Effector memory CD4-positive, alpha-beta T cell (primary cell): ENCODE measurements at regions not wholly inside any gene's neighbourhood (a gene's known extent, or its start where the extent isn't known, plus 50 kb on each side); places are given as distances from the start of the nearest gene placed in this dataset.

ENCODE experiments used
- DNase-seq, 3 donors: peaks; one replicate each; pipeline ENCODE4 v3.0.0-alpha.2; 2020
- H3K27ac ChIP-seq: 2 replicates; pipeline ENCODE4 v1.7.0; 2013; ENCODE audit warnings: mild to moderate bottlenecking, low read length, moderate library complexity; ENCODE audit not compliant: insufficient read depth, poor library complexity, severe bottlenecking
- H3K27me3 ChIP-seq: replicated peaks from 2 replicates; pipeline ENCODE4 v1.7.0; 2013; ENCODE audit warnings: mild to moderate bottlenecking, low read length; ENCODE audit not compliant: insufficient read depth, control insufficient read depth, poor library complexity, severe bottlenecking
- H3K36me3 ChIP-seq: 2 replicates; pipeline ENCODE4 v1.7.0; 2013; ENCODE audit warnings: mild to moderate bottlenecking, low read length, moderate library complexity; ENCODE audit not compliant: control insufficient read depth, insufficient read depth
- H3K4me1 ChIP-seq: 2 replicates; pipeline ENCODE4 v1.7.0; 2013; ENCODE audit warnings: low read length, mild to moderate bottlenecking; ENCODE audit not compliant: control insufficient read depth, insufficient read depth, poor library complexity, severe bottlenecking
- H3K4me3 ChIP-seq: 2 replicates; pipeline ENCODE4 v1.7.0; 2013; ENCODE audit warnings: low read length, low read depth, mild to moderate bottlenecking; ENCODE audit not compliant: insufficient read depth, poor library complexity, severe bottlenecking
- H3K9me3 ChIP-seq: 2 replicates; pipeline ENCODE4 v1.7.0; 2013; ENCODE audit warnings: mild to moderate bottlenecking, low read length, moderate library complexity; ENCODE audit not compliant: control insufficient read depth

DNA sequence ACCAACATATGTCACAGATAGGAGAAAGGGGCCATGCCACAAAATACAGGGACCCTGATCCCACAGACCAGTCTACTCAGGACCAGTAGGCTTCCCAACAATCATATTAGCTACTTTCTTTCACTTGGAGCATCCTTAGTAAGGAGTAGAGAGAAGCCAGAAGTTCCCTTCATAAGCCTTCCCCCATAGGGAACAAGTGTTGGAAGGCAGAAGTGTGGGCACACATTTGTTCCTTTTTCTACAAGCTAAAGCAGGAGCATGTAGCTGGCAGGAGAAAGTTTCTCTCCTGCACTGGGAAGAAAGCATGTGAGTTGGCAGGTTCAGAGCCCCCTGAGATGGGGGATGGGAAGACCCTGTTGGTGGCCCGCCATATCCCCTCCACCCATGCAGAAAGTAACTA, 165.4 kb downstream of the KCTD12 start:
- Histone ChIP-seq H3K27ac (no peak overlapping the region), H3K36me3 (no peaks in the 10 kb centered on the region), H3K4me3 (no peak overlapping the region), H3K27me3 (no peaks in the 10 kb centered on the region), H3K9me3 (no peaks in the 10 kb centered on the region), H3K4me1 (peaks cover 4% of the 10 kb centered on the region)
- DNase-seq, result no peak

- no peak overlapping the region for H3K4me3 ChIP-seq
- no peaks in the 10 kb centered on the region for H3K36me3 ChIP-seq
- peaks cover 4% of the 10 kb centered on the region for H3K4me1 ChIP-seq
- no peak overlapping the region for H3K27ac ChIP-seq
- no peaks in the 10 kb centered on the region for H3K9me3 ChIP-seq
- no peak for DNase-seq
- no peaks in the 10 kb centered on the region for H3K27me3 ChIP-seq
Observed at GRCh38 chr13:76720416-76720815, 165.8 kb downstream of the KCTD12 start.

DNA sequence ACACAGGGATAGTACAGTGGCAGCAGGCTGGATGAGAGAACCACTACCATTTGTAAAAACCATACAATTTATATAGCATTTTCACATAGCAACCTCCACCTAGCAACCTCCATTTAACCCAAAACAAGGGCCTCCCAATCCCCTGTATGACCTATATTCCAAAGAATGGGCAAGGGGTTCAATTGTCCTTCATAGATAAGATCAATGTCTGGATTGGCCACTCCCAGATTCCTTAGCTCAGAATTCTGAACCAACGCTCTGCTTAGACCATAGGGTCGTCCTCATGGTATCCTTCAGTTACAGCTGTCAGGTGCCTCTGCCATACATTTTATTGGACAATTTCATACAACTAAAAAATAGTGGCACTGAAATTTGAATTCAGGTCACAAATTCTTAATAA, 166.2 kb downstream of the KCTD12 start:
- no peak overlapping the region for H3K27ac ChIP-seq
- H3K36me3 ChIP-seq, result no peaks in the 10 kb centered on the region

GRCh38 chr13:76717092-76717491, 169.1 kb downstream of the KCTD12 start:
- Histone ChIP-seq H3K36me3 (no peaks in the 10 kb centered on the region), H3K27ac (no peak overlapping the region), H3K9me3 (no peaks in the 10 kb centered on the region), H3K27me3 (no peaks in the 10 kb centered on the region), H3K4me1 (no peaks in the 10 kb centered on the region), H3K4me3 (no peak overlapping the region)
- DNase-seq, result no peak

More for the DNA sequence above, 166.2 kb downstream of the KCTD12 start:
- no peak overlapping the region for H3K4me3 ChIP-seq
- no peaks in the 10 kb centered on the region for H3K9me3 ChIP-seq
- H3K27me3 ChIP-seq, result no peaks in the 10 kb centered on the region
- peaks cover 4% of the 10 kb centered on the region for H3K4me1 ChIP-seq
- DNase-seq, result no peak

DNA sequence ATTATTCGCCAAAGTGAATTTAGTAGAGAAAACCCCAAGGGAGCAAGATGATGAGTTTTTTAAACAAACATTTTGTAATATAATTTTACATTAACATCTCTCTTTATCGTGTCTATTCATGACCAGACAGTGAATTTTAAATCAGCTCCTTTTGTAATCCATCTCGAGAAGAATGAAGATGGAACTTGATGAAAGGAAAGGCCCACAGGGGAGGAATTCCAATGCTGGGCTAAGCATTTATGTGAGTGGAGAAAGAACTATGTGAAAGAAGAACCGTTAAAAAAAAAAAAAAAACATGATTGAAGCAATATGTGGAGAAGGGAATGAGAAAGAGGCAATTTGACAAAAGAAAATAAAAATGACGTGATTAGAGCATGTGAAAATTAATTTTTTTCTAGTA, 170.6 kb downstream of the KCTD12 start:
- DNase-seq, result no peak
- no peak overlapping the region for H3K27ac ChIP-seq
- H3K36me3 ChIP-seq, result no peaks in the 10 kb centered on the region
- no peaks in the 10 kb centered on the region for H3K9me3 ChIP-seq
- no peaks in the 10 kb centered on the region for H3K4me1 ChIP-seq
- H3K27me3 ChIP-seq, result no peaks in the 10 kb centered on the region
- no peak overlapping the region for H3K4me3 ChIP-seq

DNA sequence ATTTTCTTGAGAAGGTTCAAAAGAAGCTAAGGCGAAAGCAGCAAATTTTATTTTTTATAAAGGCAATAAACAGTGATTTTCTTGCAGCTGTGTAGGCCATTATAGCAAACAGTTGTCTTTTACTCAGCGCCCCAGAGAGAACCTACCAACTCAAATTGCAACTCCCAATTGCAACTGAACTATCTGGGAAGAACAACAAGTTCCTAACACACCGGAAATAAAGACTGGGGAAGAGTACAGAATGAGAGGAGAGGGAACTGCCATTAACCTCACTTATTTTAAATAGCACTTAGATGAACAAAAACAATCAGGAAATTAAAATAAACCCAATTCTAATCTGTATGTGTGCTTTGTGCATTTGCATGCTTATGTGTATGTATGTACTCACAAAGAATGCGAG, 171.1 kb downstream of the KCTD12 start:
- no peak overlapping the region for H3K27ac ChIP-seq
- H3K9me3 ChIP-seq, result no peaks in the 10 kb centered on the region
- DNase-seq, result no peak
- H3K4me1 ChIP-seq, result no peaks in the 10 kb centered on the region
- no peak overlapping the region for H3K4me3 ChIP-seq
- no peaks in the 10 kb centered on the region for H3K27me3 ChIP-seq
- no peaks in the 10 kb centered on the region for H3K36me3 ChIP-seq

DNA sequence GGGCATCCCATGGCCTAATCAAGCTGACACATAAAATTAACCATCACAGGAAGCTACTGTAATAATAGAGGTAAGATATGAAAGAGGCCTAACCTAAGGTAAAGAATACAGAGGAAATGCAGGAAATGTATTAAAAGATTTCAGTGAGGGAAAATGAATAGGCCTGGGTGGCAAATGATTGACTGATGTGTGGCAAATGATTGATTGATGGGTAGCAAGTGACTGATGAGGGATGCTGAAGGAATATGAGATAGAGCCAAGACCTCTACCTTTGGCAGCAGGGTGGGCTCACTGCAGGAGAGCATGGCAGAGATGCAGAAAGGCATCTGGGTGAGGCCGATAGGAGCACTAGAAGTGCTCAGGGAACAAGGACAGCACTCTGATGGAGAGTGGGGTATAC, 172.9 kb downstream of the KCTD12 start:
- Histone ChIP-seq H3K9me3 (no peaks in the 10 kb centered on the region), H3K36me3 (no peaks in the 10 kb centered on the region), H3K27ac (no peak overlapping the region), H3K4me1 (no peaks in the 10 kb centered on the region), H3K27me3 (no peaks in the 10 kb centered on the region), H3K4me3 (no peak overlapping the region)
- no peak for DNase-seq

DNA sequence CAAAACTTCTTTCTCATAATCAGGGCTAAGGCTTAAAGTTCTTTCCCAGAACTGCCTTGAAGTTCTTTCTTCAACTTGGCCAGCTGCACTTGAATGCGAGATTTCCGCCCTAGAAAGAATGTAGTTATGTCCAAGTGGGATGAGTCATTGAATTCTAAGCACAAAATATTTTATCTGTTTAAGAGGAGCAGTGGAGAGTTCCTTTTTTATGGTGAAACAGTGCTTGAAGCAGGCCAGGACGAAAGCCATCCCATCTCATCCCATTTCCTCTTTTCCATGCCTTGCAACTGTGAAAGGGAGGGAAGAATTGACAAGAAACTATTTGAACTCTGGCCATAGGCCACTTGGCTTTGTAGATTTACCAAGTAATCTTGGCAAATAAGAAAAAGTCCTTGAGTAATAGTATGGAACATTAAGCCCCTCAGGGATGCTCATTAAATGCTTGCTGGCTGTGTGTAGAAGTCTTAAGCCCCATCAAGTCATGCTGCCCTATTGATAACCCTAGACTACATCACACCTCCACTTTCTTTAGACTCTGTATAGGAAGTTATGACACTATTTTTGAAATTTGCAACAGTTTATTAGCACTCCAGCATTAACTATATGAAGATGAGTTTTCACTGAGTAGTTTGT, 174.5 kb downstream of the KCTD12 start:
- Histone ChIP-seq H3K9me3 (no peaks in the 10 kb centered on the region), H3K27me3 (no peaks in the 10 kb centered on the region), H3K4me1 (no peaks in the 10 kb centered on the region), H3K4me3 (no peak overlapping the region), H3K36me3 (no peaks in the 10 kb centered on the region), H3K27ac (no peak overlapping the region)
- no peak for DNase-seq

GRCh38 chr13:76709851-76710250, 176.4 kb downstream of the KCTD12 start:
- no peak for DNase-seq
- Histone ChIP-seq H3K27ac (no peak overlapping the region), H3K4me3 (no peak overlapping the region), H3K27me3 (no peaks in the 10 kb centered on the region), H3K9me3 (no peaks in the 10 kb centered on the region), H3K36me3 (no peaks in the 10 kb centered on the region), H3K4me1 (no peaks in the 10 kb centered on the region)

DNA sequence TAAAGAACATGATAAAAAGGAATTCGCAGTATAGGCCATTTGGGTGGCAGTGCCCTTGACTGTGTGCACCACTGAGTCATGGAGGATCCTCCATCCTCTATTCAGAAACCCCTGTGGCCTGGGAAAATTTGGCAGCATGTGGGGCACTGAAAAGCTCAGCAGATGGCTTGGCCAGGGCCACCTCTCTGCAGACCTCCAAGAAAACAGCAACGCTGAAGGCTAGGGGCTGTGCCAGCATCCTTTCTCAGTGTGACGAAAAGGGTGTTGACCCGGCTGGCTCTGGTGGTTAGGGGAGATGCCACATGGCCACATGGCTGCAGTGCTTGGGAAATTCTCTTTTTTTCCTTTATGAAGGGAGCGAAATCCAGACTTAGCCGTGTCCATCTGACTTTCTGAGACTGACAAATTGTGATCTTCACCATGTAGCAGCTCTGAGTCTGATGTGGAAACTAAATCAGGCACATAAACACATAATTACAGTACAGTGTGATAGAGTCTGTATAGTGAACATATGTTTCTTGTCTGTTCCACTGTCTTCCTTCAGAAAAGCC, 178.0 kb downstream of the KCTD12 start:
- DNase-seq, result no peak
- Histone ChIP-seq H3K27me3 (no peaks in the 10 kb centered on the region), H3K4me3 (no peak overlapping the region), H3K9me3 (no peaks in the 10 kb centered on the region), H3K4me1 (no peaks in the 10 kb centered on the region), H3K27ac (no peak overlapping the region), H3K36me3 (no peaks in the 10 kb centered on the region)
